Gastroesophageal sphincter (tissue), 3 donors: ENCODE measurements at regions not wholly inside any gene's neighbourhood (a gene's known extent, or its start where the extent isn't known, plus 50 kb on each side); places are given as distances from the start of the nearest gene placed in this dataset.

Experiments
- POLR2A ChIP-seq, 2 donors: fragments of 450-650 bp; IDR thresholded peaks; one replicate each; pipeline ENCODE4 v1.6.1; 2017; ENCODE audit warnings: antibody characterized with exemption in 2 of 2, mild to moderate bottlenecking in 2 of 2, moderate library complexity in 1 of 2
- TF ChIP-seq, protein P1 (sequence below), 4 experiments: fragments of 200-600 bp in 2 of 4; fragments of 450-650 bp in 2 of 4; sonication (generic) in 1 of 4; IDR thresholded peaks; one replicate each; pipeline ENCODE4 v1.5.1; 2017 to 2019; ENCODE audit warnings: antibody characterized with exemption in 4 of 4, mild to moderate bottlenecking in 2 of 4, moderate library complexity in 2 of 4

DNA sequence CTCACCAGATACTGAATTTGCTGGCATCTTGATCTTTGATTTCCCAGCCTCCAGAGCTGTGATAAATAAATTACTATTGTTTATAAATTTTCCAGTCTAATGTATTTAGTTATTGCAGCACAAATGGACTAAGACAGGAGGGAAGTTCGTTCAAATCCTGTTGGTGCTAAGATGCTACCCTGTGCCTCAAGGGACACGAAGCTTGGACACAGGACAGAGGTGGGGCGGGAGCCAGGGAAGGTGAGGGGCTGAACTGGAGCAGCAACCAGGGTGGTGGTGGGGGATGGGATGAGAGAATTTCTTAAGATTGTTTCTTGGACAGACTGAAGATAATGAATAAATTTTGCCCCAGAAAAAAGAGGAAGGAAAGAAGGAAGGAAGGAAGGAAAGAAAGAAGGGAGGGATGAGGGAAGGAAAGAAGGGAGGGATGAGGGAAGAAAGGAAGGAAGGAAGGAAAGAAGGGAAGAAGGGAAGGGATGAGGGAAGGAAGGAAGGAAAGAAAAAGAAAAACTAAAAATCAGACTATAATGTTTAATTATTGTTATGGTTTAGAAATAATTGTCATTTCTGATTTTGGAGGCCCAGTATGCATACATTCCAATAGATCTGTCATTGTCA is 127.2 kb downstream of the CDC5L start:
- TF ChIP-seq, protein P1, sequence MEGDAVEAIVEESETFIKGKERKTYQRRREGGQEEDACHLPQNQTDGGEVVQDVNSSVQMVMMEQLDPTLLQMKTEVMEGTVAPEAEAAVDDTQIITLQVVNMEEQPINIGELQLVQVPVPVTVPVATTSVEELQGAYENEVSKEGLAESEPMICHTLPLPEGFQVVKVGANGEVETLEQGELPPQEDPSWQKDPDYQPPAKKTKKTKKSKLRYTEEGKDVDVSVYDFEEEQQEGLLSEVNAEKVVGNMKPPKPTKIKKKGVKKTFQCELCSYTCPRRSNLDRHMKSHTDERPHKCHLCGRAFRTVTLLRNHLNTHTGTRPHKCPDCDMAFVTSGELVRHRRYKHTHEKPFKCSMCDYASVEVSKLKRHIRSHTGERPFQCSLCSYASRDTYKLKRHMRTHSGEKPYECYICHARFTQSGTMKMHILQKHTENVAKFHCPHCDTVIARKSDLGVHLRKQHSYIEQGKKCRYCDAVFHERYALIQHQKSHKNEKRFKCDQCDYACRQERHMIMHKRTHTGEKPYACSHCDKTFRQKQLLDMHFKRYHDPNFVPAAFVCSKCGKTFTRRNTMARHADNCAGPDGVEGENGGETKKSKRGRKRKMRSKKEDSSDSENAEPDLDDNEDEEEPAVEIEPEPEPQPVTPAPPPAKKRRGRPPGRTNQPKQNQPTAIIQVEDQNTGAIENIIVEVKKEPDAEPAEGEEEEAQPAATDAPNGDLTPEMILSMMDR (IDR thresholded peaks at IDR 0.05) = no peak
- no peak for TF ChIP-seq POLR2A (IDR thresholded peaks at IDR 0.05)
